ENCODE measurements at regions not wholly inside any gene's neighbourhood (a gene's known extent, or its start where the extent isn't known, plus 50 kb on each side); places are given as distances from the start of the nearest gene placed in this dataset.
"Not testable (repeated sequence)": the region's sequence is repeated elsewhere in the genome, so short reads cannot be mapped to it uniquely, and the experiment has no call there.

DNA sequence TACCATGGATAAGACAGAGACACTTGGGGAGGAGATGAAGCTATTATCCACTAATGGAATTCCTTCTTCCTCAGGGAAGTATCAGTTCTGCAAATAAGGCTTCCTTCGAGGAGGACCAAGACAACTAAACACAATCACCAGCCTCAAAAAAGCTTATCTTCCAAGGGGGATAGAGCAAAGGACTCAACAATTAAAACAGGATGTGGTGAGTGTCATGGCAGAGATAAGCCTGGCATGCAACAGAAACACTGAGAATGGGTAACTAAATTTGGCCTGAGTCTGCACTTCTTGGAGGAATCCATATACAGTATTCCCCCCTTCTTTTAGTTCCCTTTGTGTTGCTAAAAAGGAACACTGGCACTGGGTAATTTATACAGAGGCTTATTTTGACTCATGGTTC is 1285.2 kb downstream of the GATA3 start:
- FAIRE-seq = no peak

DNA sequence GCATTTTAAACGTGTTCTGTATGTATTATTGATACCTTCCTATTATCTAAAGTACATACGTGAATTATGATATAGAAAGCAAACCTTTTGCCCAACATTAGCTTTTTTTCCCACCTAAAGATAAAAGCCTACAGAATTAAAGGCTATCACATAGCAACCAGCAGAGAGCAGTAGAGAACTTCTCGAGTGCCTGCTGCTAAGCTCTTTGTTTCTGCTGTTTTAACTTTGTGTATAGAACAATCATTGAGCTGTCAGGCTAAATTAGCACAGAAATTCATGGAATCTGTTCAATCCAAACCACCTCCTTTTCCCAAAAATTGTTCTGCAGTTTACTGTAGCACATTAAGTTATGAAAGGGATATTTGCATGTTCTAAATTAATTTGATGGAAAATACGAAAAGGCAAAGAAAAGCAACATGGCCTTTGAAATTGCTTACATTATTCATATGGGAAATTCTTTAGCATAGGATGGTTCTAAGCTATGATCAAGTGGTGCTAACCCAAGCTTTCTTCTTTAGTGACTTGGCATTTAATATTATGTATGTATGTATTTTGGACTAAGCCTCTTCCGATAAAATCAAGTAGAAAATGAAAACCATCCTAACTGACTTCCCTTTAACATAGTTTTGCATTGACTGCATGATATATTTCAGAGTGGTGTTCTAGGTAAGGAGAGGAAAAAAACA is 1288.5 kb downstream of the GATA3 start:
- no peak for FAIRE-seq

DNA sequence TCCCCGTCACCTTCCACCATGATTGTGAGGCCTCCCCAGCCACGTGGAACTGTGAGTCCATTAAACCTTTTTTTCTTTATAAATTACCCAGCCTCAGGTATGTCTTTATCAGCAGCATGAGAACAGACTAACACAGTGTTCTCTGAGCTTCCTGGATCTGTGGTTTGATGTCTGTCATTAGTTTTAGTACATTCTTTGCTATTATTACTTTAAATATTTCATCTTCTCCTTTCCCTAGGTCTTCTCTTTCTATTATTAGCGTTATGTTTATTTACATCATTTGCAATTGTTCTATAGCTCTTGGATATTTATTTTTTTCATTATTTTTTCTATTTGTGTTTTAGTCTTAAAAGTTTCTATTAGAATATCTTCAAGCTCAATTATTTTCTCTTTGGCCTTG is 1293.4 kb downstream of the GATA3 start:
- not testable (repeated sequence) for FAIRE-seq

DNA sequence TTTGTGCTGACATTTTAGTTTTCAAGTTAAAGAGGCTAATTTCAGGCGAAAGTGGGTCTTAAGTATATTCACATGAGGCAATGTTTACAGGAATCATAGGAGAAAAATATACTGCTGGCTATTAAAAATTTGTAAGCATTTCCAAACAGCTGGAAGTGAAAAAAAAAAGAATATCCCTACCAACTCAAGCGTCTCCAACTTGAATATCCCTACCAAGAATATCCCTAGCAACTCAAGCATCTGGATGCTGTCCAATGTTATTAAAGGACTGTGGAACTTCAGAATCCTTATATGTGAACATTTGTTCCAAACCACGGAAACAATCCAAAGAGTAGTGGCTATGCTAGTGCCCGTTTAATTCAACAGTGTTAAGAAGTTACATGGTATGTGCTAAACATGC is 1303.0 kb downstream of the GATA3 start:
- FAIRE-seq = no peak

DNA sequence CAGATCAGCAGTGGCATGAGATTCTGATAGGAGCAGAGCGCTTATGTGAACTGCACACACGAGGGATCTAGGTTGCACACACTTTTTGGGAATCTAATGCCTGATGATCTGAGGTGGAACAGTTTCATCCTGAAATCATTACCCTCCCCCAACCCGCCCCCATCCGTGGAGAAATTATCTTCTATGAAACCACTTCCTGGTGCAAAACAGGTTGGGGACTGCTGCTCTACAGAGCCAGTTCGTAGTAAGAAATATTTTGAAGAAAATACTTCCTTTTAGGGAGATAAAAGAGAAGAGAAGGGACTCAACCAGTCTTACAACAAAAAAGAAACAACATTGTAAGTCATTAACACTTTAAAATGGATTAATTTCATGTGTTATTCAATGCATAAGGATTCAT is 1308.2 kb downstream of the GATA3 start:
- FAIRE-seq = no peak

DNA sequence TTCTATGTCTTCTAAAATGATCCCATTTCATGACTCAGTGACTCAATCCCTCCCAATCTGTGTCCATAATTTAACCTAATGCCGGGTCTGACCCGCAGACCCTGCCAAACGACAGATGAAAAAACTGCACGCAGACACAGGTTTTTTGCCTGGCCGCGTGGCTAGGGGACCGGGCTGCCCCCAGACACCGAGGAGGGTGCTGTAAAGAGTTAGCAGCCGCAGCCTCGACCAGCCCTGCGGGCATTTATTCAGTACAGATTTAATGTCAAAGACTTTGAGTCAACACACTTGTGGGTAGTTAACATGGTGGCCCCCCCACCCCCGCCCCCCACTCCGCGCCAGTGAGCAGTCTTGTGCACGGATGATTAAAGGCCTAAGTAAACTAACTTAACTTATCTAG is 1324.7 kb downstream of the GATA3 start:
- FAIRE-seq = no peak

DNA sequence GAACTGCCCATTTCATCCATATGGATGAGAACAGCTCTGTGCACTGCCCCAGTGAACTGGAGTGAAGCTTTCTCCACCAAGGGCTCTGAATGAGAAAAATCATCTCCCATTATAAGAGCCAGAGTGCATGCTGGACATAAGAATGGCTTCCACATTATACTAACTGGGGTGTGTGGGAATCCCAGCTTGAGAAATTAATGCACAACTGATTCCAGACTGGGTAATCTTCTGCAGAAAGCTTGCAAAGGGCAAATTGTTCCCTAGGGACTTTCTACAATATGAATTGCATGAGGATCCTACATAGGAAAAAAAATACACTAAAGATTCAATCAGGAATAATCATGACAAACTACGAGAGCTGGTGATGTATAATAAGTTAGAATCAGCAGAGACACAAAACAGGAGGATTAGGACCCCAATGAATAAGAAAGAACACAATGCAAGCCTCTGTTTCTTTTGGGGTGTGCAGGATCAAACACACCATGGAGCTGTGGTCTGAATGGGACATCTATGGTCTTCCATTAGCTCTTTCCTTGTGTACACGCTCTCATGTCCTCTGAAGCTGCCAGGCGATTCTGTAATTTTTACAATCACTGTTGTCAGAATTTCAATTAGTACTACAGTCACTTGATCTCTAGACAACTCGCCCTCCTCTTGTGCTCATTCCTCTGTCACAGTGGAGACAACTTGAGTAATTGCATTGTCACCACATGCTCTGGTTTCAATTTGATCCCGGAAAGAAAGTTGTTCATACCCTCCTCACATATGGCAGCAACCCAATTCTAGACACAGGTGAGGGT is 1327.4 kb downstream of the GATA3 start:
- FAIRE-seq = no peak

DNA sequence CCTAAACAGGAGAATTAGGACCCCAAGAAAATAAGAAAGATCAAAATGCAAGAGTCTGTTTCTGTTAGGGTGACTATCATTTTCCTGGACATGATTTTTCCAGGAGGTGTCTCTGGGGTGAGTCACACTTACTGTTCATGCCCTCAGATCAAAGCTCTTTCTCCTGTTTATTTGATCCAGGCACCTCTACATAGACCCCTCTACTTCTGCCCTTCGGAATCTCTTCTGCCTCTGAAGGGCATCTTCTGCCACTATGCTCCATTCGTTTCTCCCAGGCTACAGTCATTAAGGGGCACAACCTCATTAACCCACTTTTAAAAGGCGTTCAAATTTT is 1328.0 kb downstream of the GATA3 start:
- FAIRE-seq = no peak

DNA sequence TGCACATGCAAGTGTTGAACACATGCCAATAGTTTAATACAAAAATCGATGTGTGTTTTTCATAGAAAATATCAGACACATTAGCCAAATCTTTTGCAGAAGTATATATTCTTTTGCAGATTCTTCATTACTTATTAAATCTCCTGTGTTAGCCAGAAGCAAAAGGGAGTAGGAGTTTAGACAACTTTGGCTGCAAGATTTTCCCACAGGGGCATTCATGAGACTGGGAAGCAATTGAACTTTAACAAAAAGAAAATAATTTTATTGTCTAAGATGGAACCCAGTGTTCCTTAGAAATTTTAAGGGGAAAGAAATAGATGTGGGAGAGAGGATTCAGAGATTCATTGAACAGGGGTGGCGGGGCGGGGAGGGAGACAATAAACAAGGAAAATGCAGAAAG is 1336.0 kb downstream of the GATA3 start:
- no peak for FAIRE-seq

DNA sequence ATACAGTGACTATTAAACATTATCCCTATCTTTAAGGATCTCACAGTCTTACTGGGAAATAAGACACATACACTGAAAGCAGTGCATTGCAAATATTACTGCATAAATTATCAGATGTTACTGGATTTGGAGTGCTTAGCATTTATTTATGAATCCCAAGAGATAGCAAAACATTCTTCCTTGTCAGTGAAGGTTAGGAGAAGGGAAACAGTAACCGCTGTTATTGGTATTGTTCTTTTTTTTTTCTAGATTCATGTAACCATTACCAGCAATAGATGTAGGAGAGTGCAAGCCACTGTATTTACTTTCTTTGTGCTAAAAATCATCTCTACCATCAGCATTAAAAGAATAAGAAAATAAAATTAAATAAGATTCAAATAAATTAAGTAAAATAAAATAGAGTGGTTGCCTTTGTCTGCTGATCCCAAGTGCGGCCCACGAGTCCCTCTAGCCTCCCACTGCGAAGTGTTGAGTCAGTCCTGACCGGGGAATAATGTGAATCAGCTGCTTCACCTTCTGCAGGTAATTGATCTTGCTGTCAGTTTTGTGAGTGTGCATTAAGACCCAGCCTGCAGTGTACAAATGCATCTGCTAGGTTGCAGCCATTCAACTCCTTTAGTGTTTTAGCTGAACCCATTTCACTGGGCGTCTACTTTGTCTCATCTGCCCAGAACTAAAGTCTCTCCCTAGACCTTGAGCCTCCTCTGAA is 1344.9 kb downstream of the GATA3 start:
- no peak for FAIRE-seq

DNA sequence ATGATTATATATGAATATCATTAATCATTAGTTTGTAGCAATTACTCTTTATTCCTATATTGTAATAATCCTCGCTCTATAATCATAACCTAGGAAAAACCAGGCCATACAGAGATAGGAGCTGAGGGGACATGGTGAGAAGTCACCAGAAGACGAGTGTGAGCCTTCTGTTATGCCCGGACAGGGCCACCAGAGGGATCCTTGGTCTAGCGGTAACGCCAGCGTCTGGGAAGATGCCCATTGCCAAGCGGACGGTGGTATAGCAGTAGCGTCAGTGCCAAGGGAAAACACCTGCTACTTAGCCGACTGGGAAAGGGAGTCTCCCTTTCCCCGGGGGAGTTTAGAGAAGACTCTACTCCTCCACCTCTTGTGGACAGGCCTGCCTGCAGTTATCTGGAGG is 1347.6 kb downstream of the GATA3 start:
- FAIRE-seq = not testable (repeated sequence)

DNA sequence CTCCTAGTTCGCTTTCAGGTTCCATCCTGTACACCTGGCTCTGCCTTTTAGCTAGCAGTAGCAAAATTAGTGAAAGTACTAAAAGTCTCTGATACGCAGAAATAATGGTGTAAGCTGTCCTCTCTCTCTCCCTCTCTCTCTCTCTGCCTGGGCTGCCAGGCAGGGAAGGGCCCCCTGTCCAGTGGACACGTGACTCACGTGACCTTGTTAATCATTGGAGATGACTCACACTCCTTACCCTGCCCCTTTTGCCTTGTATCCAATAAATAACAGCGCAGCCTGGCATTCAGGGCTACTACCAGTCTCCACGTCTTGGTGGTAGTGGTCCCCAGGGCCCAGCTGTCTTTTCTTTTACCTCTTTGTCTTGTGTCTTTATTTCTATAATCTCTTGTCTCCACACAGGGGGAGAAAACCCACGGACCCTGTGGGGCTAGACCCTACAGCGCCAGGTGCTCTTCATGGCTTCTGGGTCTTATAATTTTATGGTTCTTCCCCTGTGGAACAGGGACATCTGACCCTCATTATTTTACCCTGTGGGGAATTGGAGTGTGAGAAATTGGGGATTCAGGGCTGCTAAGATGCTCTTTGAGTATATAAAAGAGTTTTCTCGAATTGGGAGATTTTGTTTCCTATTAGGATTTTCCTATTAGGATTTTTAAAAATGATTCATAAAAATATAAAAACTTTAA is 1348.2 kb downstream of the GATA3 start:
- FAIRE-seq = not testable (repeated sequence)

DNA sequence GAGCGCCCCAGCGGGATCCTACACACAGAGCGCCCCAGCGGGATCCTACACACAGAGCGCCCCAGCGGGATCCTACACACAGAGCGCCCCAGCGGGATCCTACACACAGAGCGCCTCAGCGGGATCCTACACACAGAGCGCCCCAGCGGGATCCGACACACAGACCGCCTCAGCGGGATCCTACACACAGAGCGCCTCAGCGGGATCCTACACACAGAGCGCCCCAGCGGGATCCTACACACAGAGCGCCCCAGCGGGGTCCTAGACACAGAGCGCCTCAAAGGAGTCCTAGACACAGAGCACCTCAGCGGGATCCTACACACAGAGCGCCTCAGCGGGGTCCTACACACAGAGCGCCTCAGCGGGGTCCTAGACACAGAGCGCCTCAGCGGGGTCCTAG is 1352.7 kb downstream of the GATA3 start:
- FAIRE-seq = not testable (repeated sequence)

DNA sequence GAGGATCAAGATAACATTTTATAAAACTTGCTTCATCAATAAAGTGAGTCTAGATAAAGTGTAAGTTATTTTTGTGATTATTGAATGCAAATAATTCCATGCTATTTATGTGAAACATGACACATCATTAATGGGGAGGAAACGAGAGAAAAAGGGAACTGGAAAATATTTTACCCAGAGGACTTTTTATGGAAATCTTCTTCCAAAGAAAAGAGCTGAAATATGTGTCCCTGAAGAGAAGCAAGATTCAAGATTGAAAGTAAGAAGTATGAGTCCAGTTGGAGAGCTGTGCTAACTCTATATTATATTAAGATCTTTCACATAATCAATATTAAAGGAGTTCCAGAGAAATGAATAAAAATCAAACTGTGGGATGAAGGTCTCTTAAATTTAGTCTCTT is 1361.8 kb downstream of the GATA3 start:
- FAIRE-seq = no peak

DNA sequence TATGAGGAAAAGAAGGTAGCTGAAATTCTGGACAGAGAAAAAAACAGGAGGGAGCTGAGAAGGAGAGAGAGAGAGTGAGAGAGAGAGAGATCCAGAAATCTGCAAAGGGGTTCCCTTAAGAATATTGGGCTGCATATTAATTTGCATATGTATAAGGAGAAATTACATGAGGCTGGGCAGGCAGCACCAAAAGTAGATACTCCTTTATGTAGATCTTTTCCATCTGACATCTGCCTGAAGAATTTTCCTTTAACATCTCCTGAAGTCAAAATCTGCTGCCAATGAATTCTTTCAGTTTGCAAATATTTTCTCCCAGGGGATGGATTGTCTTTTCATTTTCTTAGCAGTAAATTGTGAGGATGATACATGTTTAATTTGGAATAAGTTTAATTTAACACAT is 1365.3 kb downstream of the GATA3 start:
- FAIRE-seq = no peak

DNA sequence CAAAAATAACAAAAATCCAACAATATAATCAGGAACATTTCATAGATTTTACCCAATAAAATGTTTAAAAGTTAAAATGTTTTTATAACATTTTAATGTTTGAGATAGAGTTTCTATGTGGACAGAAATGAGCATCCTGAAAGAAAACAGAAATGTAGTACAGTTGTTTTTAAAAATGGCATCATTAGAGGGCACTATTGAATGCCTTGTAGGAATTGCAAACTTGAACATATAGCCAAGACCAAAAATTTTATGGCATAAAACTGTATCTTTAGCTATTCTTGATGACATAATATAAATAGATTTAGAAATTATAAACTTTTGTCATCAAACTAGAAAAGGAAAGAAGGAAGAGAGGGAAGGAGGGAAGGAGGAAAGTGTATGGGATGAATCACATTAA is 1372.7 kb downstream of the GATA3 start:
- no peak for FAIRE-seq

DNA sequence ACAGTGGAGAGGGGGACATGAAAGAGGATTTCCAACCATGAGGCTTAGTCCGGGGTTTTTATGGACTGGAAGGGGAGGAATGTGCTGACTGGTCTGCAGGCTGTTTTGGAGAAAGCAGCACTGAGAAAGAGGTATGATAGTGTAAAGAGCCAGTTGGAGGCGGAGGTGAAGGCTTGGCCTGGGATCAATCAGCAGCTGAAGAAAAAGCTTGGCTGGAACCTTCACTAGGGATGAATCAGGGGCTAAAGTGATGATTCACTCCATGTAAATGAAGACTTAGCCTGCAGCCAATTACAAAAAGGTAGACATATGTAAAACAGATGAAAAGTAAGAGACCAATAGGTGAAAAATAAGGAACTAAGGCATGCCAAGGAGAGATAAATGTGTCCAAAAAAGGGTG is 1382.6 kb downstream of the GATA3 start:
- FAIRE-seq = no peak

DNA sequence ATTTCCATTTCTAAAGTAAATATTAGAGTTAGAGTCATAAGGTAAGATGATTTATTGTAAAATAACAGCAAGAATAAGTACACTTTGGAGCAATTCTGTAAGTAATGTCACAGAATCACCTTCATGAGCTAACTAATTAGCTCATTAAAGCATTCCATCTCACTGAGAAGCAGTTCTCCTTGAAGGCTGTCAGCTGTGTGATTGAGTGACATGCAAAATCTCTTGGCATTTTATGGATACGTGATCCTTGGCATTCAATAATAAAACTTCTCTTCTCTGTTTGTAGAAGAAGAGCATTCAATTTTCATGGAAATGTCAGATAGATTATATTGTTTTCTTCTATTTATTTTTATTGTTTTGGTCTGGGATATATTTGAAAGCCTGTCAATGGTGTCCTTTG is 1389.3 kb downstream of the GATA3 start:
- FAIRE-seq = no peak

DNA sequence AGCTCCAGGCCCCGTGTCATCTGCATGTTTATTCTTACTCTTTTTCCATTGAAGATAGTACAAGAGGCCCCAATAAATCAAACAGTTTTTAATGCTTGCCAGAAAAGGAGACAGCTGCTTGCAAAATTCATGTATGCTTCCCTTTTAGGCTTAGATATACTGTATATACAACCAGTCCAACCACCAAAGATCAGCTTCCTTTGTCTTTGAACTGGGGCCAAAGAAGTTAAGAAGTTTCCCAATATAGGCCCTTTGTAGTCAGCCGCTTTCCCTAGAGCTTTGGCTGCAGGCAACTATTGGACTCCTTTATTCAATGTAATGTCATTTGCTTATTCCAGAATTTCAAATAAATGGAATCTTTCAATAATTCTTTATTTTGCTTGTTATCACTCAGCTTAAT is 1395.0 kb downstream of the GATA3 start:
- no peak for FAIRE-seq

DNA sequence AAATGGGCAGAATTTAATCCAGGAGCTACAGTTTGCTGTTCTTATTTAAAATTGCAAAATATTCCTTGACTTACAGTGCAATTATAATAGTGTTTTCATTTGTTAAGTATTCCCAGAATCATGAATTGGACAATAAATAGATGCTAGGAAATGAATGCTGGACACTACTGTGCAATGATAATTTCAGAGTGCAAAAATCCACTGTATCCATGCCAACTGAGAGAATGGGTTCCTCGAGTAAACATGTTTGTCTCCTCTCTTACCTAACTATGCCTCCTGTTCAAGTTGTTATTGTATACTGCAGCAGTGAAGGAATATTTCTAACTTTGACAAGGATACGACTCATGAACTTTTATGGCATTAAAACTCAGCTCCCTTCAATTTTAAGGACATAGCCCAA is 1396.3 kb downstream of the GATA3 start:
- no peak for FAIRE-seq

DNA sequence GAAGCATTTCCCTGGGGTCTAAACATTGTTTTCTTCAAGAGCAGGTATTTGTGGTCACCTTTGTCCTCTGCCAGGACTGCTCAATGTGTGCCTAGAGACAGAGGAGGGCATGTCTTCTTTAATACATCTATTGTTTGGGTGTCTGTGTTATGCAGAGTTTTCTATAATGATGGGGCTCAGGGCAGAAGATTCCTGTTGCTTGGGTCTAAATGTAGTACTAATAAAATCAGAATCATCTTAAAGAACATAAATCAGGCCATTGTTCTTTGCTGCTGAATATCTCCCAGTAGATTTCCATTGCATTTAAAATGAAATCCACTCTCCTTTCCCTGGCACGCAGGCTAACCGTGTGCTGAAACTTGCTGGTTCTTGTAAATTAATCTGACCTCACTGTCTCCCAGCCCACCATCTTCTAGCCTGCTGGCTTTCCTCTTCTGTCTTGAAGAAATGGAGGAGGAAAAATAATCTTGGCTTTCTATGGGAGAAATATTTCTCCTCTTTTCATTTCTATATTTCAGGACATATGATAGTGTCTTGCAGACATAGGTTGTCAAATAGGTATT is 1396.8 kb downstream of the GATA3 start:
- no peak for FAIRE-seq

DNA sequence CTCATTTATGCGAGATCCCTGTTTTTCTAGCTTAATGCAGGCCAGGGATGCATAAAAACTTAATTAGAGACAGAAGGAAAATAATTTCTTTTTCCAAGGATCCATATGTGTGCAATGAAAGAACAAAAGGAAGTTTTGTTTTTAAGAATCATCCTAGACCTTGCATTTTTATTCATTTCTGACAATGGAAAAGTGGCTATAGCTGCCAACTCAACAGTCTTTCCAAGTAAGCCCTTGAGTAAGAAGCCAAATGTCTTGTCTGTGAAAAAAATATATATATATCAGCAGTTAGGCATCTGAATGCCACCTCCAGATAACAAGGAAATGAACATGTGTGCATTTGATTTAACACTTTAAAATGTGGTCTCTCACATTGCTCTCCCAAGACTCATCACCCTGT is 1397.6 kb downstream of the GATA3 start:
- FAIRE-seq = no peak

DNA sequence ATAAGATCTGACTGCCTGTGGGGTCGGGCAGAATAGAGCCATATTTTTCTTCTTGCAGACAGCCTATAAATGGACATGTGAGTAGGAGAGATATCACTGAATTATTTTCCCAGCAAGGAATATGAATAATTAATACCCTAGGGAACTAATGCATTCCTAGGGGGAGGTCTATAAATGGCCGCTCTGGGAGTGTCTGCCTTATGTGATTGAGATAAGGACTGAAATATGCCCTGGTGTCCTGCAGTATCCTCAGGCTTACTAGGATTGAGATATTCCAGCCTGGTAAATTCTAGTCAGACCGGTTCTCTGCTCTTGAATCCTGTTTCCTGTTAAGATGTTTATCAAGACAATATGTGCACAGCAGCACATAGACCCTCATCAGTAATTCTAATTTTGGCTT is 1399.4 kb downstream of the GATA3 start:
- FAIRE-seq = not testable (repeated sequence)
